ENCODE measurements at regions not wholly inside any gene's neighbourhood (a gene's known extent, or its start where the extent isn't known, plus 50 kb on each side); places are given as distances from the start of the nearest gene placed in this dataset.

DNA sequence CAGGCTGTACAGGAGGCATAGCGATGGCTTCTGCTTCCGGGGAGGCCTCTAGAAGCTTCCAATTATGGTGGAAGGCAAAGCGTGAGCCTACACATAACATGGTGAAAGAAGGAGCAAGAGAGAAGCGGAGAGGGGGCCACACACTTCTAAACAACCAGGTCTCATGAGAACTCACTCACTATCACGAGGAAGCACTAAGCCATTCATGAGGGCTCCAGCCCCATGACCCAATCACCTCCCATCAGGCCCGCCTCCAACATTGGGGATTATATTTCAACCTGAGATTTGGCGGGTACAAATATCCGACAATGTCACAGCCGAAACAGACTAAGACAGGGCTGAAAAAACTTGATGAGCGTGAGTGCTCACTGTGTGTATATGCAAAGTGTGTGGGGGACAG, 89.3 kb upstream of the CNIH3 start:
- H3K4me3 ChIP-seq, result no peak overlapping the region
- WGBS, 2 donors (ENCODE audit: low coverage in 1 of 2), result 88 to 89% methylated on average over 10 of the region's 10 CpGs
- H3K9me3 ChIP-seq, result no peaks in the 10 kb centered on the region
- no peaks in the 10 kb centered on the region for H3K27me3 ChIP-seq
- no peak for DNase-seq
- no peaks in the 10 kb centered on the region for H3K4me1 ChIP-seq
- H3K36me3 ChIP-seq, result no peaks in the 10 kb centered on the region
- intact Hi-C loops (cut with DNase I; ENCODE audit: low total_unique reads) (no loop called here), in situ Hi-C loops (cut with MboI; ENCODE audit: low pct_ligation_motif_present in 1 of 4, low pct_unique_long_range_greater_than_20kb in 1 of 4, low sequenced_read_pairs in 3 of 4) (no loop called here)
- H3K27ac ChIP-seq, result no peak overlapping the region
- TF ChIP-seq, protein P1, sequence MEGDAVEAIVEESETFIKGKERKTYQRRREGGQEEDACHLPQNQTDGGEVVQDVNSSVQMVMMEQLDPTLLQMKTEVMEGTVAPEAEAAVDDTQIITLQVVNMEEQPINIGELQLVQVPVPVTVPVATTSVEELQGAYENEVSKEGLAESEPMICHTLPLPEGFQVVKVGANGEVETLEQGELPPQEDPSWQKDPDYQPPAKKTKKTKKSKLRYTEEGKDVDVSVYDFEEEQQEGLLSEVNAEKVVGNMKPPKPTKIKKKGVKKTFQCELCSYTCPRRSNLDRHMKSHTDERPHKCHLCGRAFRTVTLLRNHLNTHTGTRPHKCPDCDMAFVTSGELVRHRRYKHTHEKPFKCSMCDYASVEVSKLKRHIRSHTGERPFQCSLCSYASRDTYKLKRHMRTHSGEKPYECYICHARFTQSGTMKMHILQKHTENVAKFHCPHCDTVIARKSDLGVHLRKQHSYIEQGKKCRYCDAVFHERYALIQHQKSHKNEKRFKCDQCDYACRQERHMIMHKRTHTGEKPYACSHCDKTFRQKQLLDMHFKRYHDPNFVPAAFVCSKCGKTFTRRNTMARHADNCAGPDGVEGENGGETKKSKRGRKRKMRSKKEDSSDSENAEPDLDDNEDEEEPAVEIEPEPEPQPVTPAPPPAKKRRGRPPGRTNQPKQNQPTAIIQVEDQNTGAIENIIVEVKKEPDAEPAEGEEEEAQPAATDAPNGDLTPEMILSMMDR (IDR thresholded peaks at IDR 0.05), result no peak
- TF ChIP-seq POLR2A (IDR thresholded peaks at IDR 0.05) (no peak), POLR2AphosphoS5 (IDR thresholded peaks at IDR 0.05) (no peak), EP300 (IDR thresholded peaks at IDR 0.05; ENCODE audit: low read depth) (no peak)

DNA sequence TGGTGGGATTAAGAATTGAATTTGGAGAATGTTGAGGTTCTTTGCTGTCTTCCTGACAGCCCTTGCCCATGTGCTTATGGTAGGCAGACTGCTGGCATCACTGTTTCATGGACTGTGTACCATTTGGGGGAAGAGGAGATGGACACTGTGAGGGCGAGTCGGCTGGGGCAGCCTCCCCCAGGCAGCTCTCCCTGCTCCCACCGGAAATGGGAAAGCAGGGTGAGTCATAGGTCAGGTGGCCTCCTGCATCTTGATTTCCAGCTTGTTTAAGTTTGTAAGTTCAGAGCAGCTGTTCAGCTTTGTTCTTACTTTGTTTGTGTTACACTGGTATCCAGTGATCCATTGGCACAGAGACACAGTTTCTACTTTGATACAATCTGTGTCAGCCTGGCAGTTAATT, 87.2 kb upstream of the CNIH3 start:
- Histone ChIP-seq H3K9me3 (no peaks in the 10 kb centered on the region), H3K36me3 (no peaks in the 10 kb centered on the region), H3K4me3 (no peak overlapping the region), H3K27me3 (no peaks in the 10 kb centered on the region), H3K27ac (no peak overlapping the region), H3K4me1 (no peaks in the 10 kb centered on the region)
- in situ Hi-C loops (cut with MboI; ENCODE audit: low pct_ligation_motif_present in 1 of 4, low pct_unique_long_range_greater_than_20kb in 1 of 4, low sequenced_read_pairs in 3 of 4), result no loop called here
- DNase-seq, result no peak
- 51% methylated on average over 3 of the region's 3 CpGs; no CpG with 5 or more reads in 1 of the 2 donors for WGBS, 2 donors (ENCODE audit: low coverage in 1 of 2)
- TF ChIP-seq, protein P1 (IDR thresholded peaks at IDR 0.05), result no peak
- TF ChIP-seq EP300 (IDR thresholded peaks at IDR 0.05; ENCODE audit: low read depth), result no peak
- TF ChIP-seq POLR2AphosphoS5 (IDR thresholded peaks at IDR 0.05), result no peak
- no peak for TF ChIP-seq POLR2A (IDR thresholded peaks at IDR 0.05)
- intact Hi-C loops (cut with DNase I; ENCODE audit: low total_unique reads), result no loop called here

DNA sequence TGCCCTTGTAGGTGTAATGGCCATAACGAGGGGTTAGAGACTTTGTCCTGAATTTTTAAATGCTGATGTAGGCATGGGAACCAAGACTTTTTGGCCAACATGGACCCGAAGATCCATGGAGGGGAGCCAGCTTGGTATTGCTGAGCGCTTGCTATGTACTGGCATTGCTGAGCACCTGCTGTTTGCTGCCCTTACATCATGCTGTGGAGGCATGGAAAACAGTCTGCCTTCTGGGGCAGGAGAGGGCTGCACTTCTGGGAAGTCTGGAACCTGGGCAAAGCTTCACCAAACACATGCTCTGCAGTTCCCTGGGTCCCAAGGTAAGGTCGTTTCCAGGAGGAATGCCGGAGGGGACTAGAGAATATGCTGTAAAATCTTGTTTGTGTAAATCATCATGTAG, 86.3 kb upstream of the CNIH3 start:
- in situ Hi-C loops (cut with MboI; ENCODE audit: low pct_ligation_motif_present in 1 of 4, low pct_unique_long_range_greater_than_20kb in 1 of 4, low sequenced_read_pairs in 3 of 4), result no loop called here
- Histone ChIP-seq H3K27ac (no peak overlapping the region), H3K9me3 (no peaks in the 10 kb centered on the region), H3K4me1 (no peaks in the 10 kb centered on the region), H3K27me3 (no peaks in the 10 kb centered on the region), H3K4me3 (no peak overlapping the region), H3K36me3 (no peaks in the 10 kb centered on the region)
- intact Hi-C loops (cut with DNase I; ENCODE audit: low total_unique reads), result no loop called here
- 74 to 79% methylated on average over 3 to 4 of the region's 5 CpGs for WGBS, 2 donors (ENCODE audit: low coverage in 1 of 2)
- no peak for DNase-seq
- TF ChIP-seq POLR2A (IDR thresholded peaks at IDR 0.05), result no peak
- TF ChIP-seq, protein P1 (IDR thresholded peaks at IDR 0.05), result no peak
- no peak for TF ChIP-seq POLR2AphosphoS5 (IDR thresholded peaks at IDR 0.05)
- TF ChIP-seq EP300 (IDR thresholded peaks at IDR 0.05; ENCODE audit: low read depth), result no peak

DNA sequence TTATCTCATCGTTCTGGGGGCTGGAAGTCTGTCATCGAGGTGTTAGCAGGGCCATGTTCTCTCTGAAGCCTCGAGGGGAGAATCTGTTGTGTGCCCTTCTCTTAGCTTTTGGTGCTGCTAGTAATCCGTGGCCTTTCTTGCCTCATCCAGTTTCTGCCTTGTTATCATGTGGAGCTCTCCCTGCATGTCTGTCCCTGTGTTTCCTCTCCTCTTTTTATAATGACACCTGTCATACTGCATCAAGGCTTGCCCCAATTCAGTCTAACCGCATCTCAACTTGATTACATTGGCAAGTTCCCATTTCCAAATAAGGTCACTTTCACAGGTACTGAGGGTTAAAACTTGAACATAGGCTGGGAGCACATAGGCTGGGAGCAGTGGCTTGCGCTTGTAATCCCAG, 82.6 kb upstream of the CNIH3 start:
- TF ChIP-seq, protein P1 (IDR thresholded peaks at IDR 0.05), result no peak
- TF ChIP-seq EP300 (IDR thresholded peaks at IDR 0.05; ENCODE audit: low read depth), result no peak
- TF ChIP-seq POLR2AphosphoS5 (IDR thresholded peaks at IDR 0.05), result no peak
- TF ChIP-seq POLR2A (IDR thresholded peaks at IDR 0.05), result no peak
- no peaks in the 10 kb centered on the region for H3K27me3 ChIP-seq
- no peaks in the 10 kb centered on the region for H3K36me3 ChIP-seq
- intact Hi-C loops (cut with DNase I; ENCODE audit: low total_unique reads), result no loop called here
- no peaks in the 10 kb centered on the region for H3K9me3 ChIP-seq
- WGBS, 2 donors (ENCODE audit: low coverage in 1 of 2), result 53 to 74% methylated on average over 5 to 6 of the region's 6 CpGs
- H3K4me1 ChIP-seq, result no peaks in the 10 kb centered on the region
- no peak overlapping the region for H3K4me3 ChIP-seq
- in situ Hi-C loops (cut with MboI; ENCODE audit: low pct_ligation_motif_present in 1 of 4, low pct_unique_long_range_greater_than_20kb in 1 of 4, low sequenced_read_pairs in 3 of 4), result no loop called here
- H3K27ac ChIP-seq, result no peak overlapping the region
- no peak for DNase-seq

Data from transverse colon (tissue), 4 donors.